Astrocyte (in vitro differentiated cells and primary cell): ENCODE measurements at regions not wholly inside any gene's neighbourhood (a gene's known extent, or its start where the extent isn't known, plus 50 kb on each side); places are given as distances from the start of the nearest gene placed in this dataset.

Experiments
- EZH2 ChIP-seq: IDR thresholded peaks from 2 replicates; pipeline ENCODE4 v1.6.1; 2012; ENCODE audit warnings: mild to moderate bottlenecking, low read length, inconsistent platforms; ENCODE audit not compliant: insufficient read depth
- TF ChIP-seq, protein P1 (sequence below): IDR thresholded peaks from 2 replicates; pipeline ENCODE4 v1.5.1; 2011; ENCODE audit warnings: low read depth, mild to moderate bottlenecking, inconsistent platforms, low read length, moderate library complexity; ENCODE audit not compliant: insufficient read depth

DNA sequence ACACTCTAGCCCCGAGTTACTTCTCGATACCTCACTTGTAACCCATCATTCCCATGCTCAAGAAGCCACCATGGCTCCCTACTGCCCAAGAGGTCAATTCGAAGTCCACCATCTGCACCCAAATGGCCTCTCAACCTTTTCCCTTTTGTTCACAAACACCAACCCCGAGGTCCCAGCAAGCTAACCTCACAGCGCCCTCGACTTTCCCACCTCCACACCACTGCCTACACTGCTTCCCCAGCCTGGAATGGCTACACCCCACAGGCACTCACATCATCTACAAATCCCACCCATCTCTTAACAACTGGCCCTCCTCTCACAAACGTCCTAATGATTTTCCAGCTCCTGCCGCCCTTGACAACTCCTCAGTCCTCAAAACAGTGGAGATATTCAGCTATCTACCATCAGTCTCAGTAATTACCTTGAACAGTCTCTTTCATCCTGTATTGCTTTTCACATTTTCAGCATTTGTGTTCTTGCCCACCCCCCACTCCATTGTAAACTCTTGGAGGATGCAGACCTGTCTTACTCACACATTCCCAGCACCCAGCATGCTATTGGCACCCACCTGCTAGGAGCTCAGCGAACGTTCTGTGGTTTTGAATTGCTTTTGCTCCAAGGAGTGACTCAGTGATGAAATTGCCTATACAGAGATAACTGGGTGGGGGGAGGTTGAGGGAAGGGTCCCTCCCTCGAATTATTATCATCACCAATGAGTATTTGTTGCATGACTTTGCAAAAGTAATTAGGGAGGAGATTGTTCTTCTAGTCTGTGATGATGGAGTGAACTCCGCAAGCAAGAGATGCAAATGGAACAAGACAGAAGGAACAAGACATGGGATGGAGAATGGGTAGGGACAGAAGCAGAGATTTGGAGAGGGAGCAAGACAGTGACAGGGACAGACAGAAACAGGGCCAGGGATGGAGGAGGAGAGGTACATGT, 106.8 kb downstream of the CYP26B1 start:
- TF ChIP-seq, protein P1, sequence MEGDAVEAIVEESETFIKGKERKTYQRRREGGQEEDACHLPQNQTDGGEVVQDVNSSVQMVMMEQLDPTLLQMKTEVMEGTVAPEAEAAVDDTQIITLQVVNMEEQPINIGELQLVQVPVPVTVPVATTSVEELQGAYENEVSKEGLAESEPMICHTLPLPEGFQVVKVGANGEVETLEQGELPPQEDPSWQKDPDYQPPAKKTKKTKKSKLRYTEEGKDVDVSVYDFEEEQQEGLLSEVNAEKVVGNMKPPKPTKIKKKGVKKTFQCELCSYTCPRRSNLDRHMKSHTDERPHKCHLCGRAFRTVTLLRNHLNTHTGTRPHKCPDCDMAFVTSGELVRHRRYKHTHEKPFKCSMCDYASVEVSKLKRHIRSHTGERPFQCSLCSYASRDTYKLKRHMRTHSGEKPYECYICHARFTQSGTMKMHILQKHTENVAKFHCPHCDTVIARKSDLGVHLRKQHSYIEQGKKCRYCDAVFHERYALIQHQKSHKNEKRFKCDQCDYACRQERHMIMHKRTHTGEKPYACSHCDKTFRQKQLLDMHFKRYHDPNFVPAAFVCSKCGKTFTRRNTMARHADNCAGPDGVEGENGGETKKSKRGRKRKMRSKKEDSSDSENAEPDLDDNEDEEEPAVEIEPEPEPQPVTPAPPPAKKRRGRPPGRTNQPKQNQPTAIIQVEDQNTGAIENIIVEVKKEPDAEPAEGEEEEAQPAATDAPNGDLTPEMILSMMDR: no peak
- no peak for TF ChIP-seq EZH2
